ENCODE measurements at regions not wholly inside any gene's neighbourhood (a gene's known extent, or its start where the extent isn't known, plus 50 kb on each side); places are given as distances from the start of the nearest gene placed in this dataset.
"Not testable (repeated sequence)": the region's sequence is repeated elsewhere in the genome, so short reads cannot be mapped to it uniquely, and the experiment has no call there.

DNA sequence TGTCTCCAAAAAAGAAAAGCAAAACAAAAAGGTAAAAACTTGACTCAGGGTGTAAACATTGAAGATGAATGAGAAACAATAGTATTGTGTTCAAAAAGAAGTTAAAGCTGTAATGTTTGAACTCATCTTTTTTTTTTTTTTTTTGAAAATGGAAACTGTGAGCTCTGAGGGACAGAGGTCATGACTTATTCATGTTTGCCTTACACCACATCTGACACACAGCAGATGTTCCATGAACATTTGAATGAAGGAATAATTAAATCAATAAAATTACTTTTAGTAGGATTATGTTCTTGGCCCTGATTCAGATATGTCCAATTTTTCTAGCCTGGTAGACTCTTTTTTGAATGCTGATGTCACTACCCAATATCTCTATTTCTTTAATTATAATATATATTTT is 95.7 kb upstream of the MED13 start:
- Histone ChIP-seq H3K4me3 (no peak overlapping the region), H3K27me3 (ENCODE audit: low read depth) (no peaks in the 10 kb centered on the region), H3K36me3 (replicated peaks) (no peaks in the 10 kb centered on the region), H3K9me3 (no peaks in the 10 kb centered on the region), H3K4me1 (no peaks in the 10 kb centered on the region)
- in situ Hi-C loops (cut with MboI; ENCODE audit: low sequenced_read_pairs) = no loop called here
- DNase-seq (ENCODE audit: low spot score in 2 of 2) = no peak

DNA sequence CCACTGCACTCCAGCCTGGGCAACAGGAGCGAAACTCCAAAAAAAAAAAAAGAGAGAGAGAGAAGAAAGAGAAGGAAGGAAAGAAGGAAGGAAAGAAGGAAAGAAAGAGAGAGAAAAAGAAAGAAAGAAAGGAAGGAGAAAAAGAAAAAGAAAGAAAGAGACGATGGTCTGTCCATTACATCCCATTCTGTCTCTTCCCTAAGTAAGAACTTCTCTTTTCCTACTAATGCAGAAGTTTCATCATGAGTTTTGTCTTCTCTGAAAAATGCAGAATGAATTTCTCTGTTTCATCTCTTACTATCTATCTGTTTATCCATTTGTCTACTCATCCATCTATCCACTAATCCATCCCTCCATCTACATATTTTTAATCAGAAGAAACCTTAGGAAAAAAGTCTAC is 94.9 kb upstream of the MED13 start:
- Histone ChIP-seq H3K4me1 (no peaks in the 10 kb centered on the region), H3K27me3 (ENCODE audit: low read depth) (no peaks in the 10 kb centered on the region), H3K36me3 (replicated peaks) (no peaks in the 10 kb centered on the region), H3K9me3 (no peaks in the 10 kb centered on the region), H3K4me3 (no peak overlapping the region)
- DNase-seq (ENCODE audit: low spot score in 2 of 2) = no peak
- in situ Hi-C loops (cut with MboI; ENCODE audit: low sequenced_read_pairs) = no loop called here

DNA sequence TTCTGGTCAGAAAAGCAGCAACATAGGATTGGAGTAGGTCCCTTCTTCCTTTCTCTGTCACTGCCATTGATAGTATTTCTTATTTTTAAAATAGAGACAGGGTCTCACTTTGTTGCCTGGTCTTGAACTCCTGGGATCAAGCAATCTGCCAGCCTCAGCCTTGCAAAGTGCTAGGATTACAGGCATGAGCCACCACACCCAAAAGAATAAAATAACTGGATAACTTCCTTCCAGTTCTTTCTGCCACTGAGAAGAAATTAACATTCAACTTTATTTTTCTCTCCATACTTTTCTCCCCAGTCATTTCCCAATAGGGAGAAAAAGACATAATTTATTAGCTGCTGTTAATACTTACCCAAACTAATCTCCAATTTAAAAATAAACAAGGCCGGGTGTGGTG is 91.9 kb upstream of the MED13 start:
- in situ Hi-C loops (cut with MboI; ENCODE audit: low sequenced_read_pairs) = no loop called here
- Histone ChIP-seq H3K4me3 (no peak overlapping the region), H3K27me3 (ENCODE audit: low read depth) (no peaks in the 10 kb centered on the region), H3K36me3 (replicated peaks) (no peaks in the 10 kb centered on the region), H3K9me3 (no peaks in the 10 kb centered on the region), H3K4me1 (no peaks in the 10 kb centered on the region)
- no peak for DNase-seq (ENCODE audit: low spot score in 2 of 2)

DNA sequence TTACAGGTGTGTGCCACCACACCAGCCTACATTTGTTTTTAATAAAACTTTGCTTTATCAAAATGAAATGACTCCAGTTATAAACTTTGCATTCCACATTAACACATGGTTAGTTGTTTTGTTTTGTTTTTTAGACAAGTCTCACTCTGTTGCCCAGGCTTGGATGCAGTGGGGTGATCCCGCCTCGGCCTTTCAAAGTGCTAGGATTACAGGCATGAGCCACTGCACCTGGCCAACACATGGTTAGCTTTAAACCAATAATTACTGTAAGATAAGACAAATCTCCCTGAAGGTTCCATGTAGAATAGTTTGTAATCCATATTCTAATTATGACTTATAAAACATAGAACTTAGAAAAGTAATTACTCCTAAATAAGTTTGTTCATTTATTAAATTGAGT is 89.8 kb upstream of the MED13 start:
- Histone ChIP-seq H3K9me3 (no peaks in the 10 kb centered on the region), H3K36me3 (replicated peaks) (no peaks in the 10 kb centered on the region), H3K4me1 (no peaks in the 10 kb centered on the region), H3K27me3 (ENCODE audit: low read depth) (no peaks in the 10 kb centered on the region), H3K4me3 (no peak overlapping the region)
- no peak for DNase-seq (ENCODE audit: low spot score in 2 of 2)
- in situ Hi-C loops (cut with MboI; ENCODE audit: low sequenced_read_pairs) = no loop called here

DNA sequence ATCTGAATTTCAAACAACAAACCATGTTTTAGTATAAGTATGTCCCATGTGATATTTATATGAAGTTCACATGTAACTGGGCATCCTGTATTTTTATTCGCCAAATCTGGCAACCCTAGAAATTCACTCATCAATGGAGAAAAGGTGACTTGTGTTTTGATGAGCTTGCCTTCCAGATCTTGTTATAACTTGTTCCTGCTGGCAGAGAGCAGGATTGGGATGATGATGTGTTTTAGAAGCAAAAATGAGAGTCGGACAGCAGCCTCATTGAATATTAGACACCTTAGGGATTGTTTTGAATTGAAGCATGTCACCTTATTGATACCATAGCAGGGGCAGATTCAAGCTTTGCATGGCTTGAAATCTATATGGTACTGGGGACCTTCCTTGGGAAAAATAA is 85.4 kb upstream of the MED13 start:
- in situ Hi-C loops (cut with MboI; ENCODE audit: low sequenced_read_pairs) = no loop called here
- H3K4me1 ChIP-seq = no peaks in the 10 kb centered on the region
- H3K27me3 ChIP-seq (ENCODE audit: low read depth) = no peaks in the 10 kb centered on the region
- no peaks in the 10 kb centered on the region for H3K36me3 ChIP-seq (replicated peaks)
- DNase-seq (ENCODE audit: low spot score in 2 of 2) = no peak
- H3K9me3 ChIP-seq = no peaks in the 10 kb centered on the region
- no peak overlapping the region for H3K4me3 ChIP-seq

DNA sequence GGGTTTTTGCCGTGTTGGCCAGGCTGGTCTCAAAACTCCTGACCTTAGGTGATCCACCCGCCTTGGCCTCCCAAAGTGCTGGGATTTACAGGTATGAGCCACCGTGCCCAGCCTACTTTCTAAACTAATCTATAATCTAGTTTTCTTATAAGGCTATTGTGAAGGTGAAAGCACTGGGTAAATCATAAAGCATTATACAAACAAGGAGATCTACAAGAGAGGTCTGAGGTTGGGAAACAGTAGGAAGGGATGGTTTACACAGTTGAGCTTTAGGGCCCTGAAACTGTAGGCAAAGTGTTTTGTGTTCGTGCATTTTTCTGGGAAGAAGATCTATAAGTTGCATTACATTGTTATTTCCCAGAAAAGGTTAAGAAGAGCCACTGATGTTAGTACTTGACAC is 84.9 kb upstream of the MED13 start:
- H3K9me3 ChIP-seq = no peaks in the 10 kb centered on the region
- H3K36me3 ChIP-seq (replicated peaks) = no peaks in the 10 kb centered on the region
- no peak for DNase-seq (ENCODE audit: low spot score in 2 of 2)
- H3K27me3 ChIP-seq (ENCODE audit: low read depth) = no peaks in the 10 kb centered on the region
- H3K4me3 ChIP-seq = no peak overlapping the region
- no peaks in the 10 kb centered on the region for H3K4me1 ChIP-seq
- in situ Hi-C loops (cut with MboI; ENCODE audit: low sequenced_read_pairs) = no loop called here

DNA sequence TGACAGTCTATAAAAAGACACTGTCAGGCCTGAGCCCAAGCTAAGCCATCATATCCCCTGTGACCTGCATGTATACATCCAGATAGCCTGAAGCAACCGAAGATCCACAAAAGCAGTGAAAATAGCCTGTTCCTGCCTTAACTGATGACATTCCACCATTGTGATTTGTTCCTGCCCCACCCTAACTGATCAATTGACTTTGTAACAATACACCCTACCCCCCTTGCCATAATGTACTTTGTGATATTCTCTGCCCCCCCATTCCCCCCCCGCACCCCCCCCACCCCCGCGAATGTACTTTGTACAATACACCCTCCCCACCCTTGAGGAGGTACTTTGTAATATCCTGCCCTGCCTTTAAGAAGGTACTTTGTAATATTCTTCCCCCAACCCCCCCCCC is 82.2 kb upstream of the MED13 start:
- no peaks in the 10 kb centered on the region; the same call in 1 of the 2 replicates for H3K9me3 ChIP-seq
- H3K4me1 ChIP-seq = peaks cover 6% of the 10 kb centered on the region
- in situ Hi-C loops (cut with MboI; ENCODE audit: low sequenced_read_pairs) = no loop called here
- H3K36me3 ChIP-seq (replicated peaks) = no peaks in the 10 kb centered on the region
- H3K27me3 ChIP-seq (ENCODE audit: low read depth) = no peaks in the 10 kb centered on the region
- DNase-seq (ENCODE audit: low spot score in 2 of 2) = no peak
- no peak overlapping the region for H3K4me3 ChIP-seq

DNA sequence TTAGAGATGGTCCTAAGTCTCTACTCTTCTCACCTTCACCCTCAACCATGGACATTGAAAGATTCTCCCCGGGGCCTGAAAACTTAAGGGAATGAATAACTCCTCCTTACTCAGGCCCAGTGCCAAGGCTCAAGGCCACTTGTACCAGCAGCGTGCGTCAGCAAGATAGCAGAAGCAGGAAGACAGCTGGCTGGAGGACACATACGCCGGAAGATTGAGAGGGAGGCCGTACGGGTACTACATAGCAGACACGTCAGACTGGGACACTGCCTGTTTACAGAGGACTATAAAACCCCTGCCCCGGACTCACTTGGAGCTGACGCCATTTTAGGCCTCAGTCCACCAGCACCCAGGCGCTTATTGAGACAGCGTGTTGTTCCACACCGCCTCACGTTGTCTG is 75.8 kb upstream of the MED13 start:
- Histone ChIP-seq H3K4me1 (peaks cover 8% of the 10 kb centered on the region), H3K4me3 (no peak overlapping the region), H3K9me3 (no peaks in the 10 kb centered on the region; the same call in 1 of the 2 replicates), H3K36me3 (replicated peaks) (no peaks in the 10 kb centered on the region), H3K27me3 (ENCODE audit: low read depth) (no peaks in the 10 kb centered on the region)
- DNase-seq (ENCODE audit: low spot score in 2 of 2) = no peak
- in situ Hi-C loops (cut with MboI; ENCODE audit: low sequenced_read_pairs) = no loop called here

DNA sequence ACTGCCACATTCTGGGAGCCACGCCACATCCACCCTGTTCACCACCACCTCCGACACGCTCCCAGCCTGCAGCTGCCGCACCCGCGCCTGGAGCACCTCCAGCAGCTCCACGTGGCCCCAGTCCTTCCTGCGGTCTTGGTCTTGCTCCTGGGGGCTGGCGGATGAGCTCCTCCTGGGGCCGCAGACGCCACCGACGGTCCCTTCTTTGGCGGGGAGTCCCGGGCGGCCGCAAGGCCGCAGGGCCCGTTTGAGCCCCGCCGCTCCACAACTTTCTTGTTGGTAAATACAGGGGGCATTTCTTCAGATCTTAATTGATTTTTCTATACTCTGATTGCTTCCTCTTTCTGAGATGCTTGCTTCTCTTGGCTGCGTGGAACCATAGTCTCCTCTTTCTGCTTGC is 75.3 kb upstream of the MED13 start:
- Histone ChIP-seq H3K4me3 (no peak overlapping the region), H3K4me1 (peaks cover 10% of the 10 kb centered on the region), H3K9me3 (no peaks in the 10 kb centered on the region; the same call in 1 of the 2 replicates), H3K27me3 (ENCODE audit: low read depth) (no peaks in the 10 kb centered on the region), H3K36me3 (replicated peaks) (no peaks in the 10 kb centered on the region)
- in situ Hi-C loops (cut with MboI; ENCODE audit: low sequenced_read_pairs) = no loop called here
- no peak for DNase-seq (ENCODE audit: low spot score in 2 of 2)

DNA sequence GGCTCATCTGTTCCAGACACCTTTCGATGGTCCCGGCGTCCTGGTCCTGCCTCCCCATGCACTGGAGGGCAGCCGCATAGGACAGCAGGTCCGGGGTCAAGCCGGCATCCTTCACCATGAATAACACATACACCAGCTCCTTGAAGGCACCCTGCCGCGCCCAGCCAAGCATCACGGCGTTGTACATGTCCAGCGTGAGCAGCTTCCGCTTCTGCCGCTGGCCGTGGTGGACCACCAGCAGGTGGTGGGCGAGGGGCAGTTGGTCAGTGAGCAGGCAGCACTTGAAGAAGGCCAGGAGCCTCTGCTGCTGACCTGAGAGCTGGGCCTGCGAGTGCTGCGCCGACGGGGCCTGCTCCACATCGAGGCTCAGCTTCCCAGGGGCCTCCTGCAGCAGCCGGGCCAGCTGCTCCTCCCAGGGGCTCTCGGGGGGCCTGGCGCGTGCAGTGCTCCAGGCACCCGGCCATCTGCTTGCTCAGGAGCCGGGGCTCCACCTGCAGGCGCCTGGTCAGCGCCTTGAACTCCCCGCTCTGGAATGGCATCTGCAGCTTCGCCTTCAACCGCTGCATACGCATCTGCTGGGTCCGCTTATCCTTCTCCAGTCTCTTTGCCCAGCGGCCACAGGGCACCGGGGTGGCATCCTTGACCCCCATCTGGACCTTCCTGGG is 74.7 kb upstream of the MED13 start:
- H3K27me3 ChIP-seq (ENCODE audit: low read depth); H3K36me3 ChIP-seq (replicated peaks); H3K4me3 ChIP-seq; DNase-seq (ENCODE audit: low spot score in 2 of 2); H3K9me3 ChIP-seq; H3K4me1 ChIP-seq; in situ Hi-C loops (cut with MboI; ENCODE audit: low sequenced_read_pairs): not testable (repeated sequence)

DNA sequence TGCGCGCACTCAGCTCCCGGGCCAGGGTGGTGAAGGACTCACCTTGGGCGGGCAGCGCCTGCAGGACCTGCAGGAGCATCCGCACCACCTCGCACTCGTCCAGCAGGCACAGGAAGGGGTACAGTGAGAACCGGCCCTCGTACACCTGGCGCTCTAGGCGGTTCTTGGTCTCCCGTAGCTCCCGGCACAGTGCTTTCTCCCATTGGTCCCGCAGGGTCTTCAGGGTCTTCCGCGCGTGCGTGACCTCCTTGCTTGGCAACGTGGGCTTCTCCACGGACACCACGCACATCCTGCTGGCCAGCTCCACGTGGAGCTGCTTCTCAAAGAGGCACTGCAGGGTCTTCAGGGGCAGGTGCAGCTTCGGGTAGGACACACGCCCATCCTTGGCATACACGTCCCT is 74.1 kb upstream of the MED13 start:
- no peak overlapping the region for H3K4me3 ChIP-seq
- DNase-seq (ENCODE audit: low spot score in 2 of 2) = no peak
- no peaks in the 10 kb centered on the region; the same call in 1 of the 2 replicates for H3K9me3 ChIP-seq
- no peaks in the 10 kb centered on the region for H3K27me3 ChIP-seq (ENCODE audit: low read depth)
- in situ Hi-C loops (cut with MboI; ENCODE audit: low sequenced_read_pairs) = no loop called here
- no peaks in the 10 kb centered on the region for H3K36me3 ChIP-seq (replicated peaks)
- H3K4me1 ChIP-seq = peaks cover 9% of the 10 kb centered on the region

DNA sequence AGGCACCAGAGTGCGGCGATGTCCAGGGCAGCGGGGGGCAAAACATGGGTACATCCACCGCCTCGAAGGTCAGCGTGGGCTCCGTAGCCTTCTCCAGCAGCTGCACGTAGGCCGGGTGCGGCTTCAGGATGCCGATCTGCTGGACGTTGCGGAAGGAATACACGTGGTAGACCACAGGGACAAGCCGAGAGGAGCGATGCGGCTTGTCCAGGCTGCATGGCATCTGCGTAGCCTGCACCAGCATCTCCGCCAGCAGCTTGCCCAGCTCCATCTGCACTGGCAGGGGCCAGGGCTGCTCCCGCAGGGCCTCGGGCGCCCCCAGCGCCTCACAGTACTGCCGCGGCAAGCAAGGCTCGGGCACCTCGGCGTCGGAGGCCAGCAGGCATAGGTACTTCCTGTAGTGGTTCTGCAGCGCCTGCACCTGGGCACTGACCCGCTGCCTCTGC is 73.6 kb upstream of the MED13 start:
- H3K4me3 ChIP-seq; H3K36me3 ChIP-seq (replicated peaks); H3K27me3 ChIP-seq (ENCODE audit: low read depth); in situ Hi-C loops (cut with MboI; ENCODE audit: low sequenced_read_pairs); H3K4me1 ChIP-seq; DNase-seq (ENCODE audit: low spot score in 2 of 2); H3K9me3 ChIP-seq: not testable (repeated sequence)

DNA sequence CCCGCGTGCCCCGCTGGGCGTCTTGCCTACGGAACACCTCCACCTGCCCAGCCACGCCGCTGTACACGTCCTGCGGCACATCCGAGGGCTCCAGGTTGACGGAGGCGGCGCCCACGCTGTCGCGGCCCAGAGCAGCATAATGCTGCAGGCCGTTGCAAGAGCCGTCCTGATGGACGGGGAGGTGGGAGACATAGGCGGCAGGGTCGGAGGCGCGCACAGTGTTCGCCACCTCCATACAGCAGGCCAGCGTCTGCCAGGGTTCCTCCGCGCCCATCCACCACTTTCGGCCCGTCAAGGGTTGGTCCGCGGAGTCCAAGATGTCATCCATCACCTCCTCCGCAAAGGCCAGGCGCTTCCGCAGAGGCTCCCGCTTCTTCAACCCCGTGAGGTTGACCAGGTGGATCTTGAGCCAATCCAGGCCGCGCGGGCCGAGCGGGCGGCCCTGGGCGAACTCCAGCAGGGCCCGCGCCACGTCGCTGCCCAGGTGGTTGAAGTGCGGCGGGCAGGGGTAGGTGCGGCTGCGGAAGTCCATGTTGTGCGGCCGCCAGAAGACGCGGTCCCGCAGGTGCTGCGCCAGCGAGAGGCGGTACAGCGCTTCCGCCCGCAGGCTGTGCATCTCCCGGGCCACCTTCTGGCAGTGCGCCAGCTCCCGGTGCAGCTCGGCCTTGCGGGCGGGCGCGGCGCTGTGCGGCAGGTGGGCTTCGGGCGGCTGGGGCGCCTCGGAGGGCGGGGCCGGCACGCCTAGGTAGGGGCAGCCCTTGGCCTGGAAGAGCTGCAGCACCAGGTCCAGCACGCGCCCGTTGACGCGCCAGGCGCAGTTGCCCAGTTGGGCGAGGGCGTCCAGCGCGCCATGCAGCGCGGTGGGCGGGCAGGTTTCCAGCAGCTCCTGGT is 72.9 kb upstream of the MED13 start:
- in situ Hi-C loops (cut with MboI; ENCODE audit: low sequenced_read_pairs); H3K4me1 ChIP-seq; DNase-seq (ENCODE audit: low spot score in 2 of 2): not testable (repeated sequence)

DNA sequence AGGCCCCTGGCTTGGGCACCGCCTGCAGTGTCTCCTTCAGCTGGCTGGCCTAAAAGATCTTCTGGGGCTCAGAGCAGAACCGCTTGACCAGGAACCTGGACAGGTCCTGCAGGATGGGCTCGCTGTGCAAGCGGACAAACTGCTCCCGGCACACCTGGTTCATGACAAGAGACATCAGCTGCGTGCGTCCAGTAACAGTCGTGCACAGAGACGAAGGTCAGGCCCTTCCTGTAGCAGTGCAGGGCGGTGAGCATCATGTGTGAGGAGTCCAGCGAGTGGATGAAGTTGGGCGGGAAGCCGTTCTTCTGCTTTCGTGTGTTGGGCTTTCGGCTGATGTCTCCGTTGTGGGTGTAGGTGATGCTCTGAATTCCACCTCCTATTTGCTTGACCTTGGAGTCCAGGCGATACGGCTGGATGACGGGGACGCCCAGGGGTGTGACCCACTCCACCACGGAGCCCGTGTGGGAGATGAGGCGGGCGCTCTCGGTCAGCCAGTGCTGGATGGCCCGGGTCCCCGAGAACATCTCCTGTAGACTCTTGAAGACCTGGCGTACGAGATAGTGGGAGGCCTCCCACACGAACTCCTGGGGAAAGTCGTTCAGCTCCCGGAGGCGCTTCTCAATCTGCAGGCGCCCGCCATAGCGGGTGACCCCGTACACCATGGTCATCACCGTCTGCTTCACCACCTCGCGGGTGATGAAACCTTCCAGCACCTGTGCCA is 72.1 kb upstream of the MED13 start:
- H3K4me1 ChIP-seq; in situ Hi-C loops (cut with MboI; ENCODE audit: low sequenced_read_pairs); H3K4me3 ChIP-seq; H3K36me3 ChIP-seq (replicated peaks); H3K9me3 ChIP-seq; DNase-seq (ENCODE audit: low spot score in 2 of 2); H3K27me3 ChIP-seq (ENCODE audit: low read depth): not testable (repeated sequence)

More for the DNA sequence above, 72.9 kb upstream of the MED13 start:
- not testable (repeated sequence) for H3K36me3 ChIP-seq (replicated peaks); H3K27me3 ChIP-seq (ENCODE audit: low read depth); H3K9me3 ChIP-seq; H3K4me3 ChIP-seq

Data from HAP-1 (cell line).